ENCODE measurements at regions not wholly inside any gene's neighbourhood (a gene's known extent, or its start where the extent isn't known, plus 50 kb on each side); places are given as distances from the start of the nearest gene placed in this dataset.

GRCh38 chr21:27146268-27146667, 179.4 kb upstream of the ADAMTS5 start:
- H3K4me1 ChIP-seq (ENCODE audit: control insufficient read depth, insufficient read depth, low read depth, low read length), result no peaks in the 10 kb centered on the region
- H2BK15ac ChIP-seq (ENCODE audit: low read depth, poor library complexity, severe bottlenecking), result no peak overlapping the region
- H3K14ac ChIP-seq (ENCODE audit: low read length in 2 of 2), result no peak overlapping the region
- H2AK5ac ChIP-seq (ENCODE audit: low read length, severe bottlenecking), result no peak overlapping the region
- H3K23ac ChIP-seq (ENCODE audit: low read length in 2 of 2), result no peak overlapping the region
- no peak overlapping the region for H3K9ac ChIP-seq (ENCODE audit: low read length)
- H4K8ac ChIP-seq (ENCODE audit: low read length), result no peak overlapping the region
- H4K91ac ChIP-seq (ENCODE audit: low read length), result no peak overlapping the region
- no peaks in the 10 kb centered on the region for H3K9me3 ChIP-seq (ENCODE audit: control insufficient read depth, low read length)
- H3K27ac ChIP-seq (ENCODE audit: low read length, poor library complexity, severe bottlenecking), result no peak overlapping the region
- no peak overlapping the region for H2BK120ac ChIP-seq (ENCODE audit: low read depth, low read length)
- H3K79me1 ChIP-seq (replicated peaks; ENCODE audit: low read length, poor library complexity, severe bottlenecking), result no peaks in the 10 kb centered on the region
- no peaks in the 10 kb centered on the region for H3K27me3 ChIP-seq (ENCODE audit: control insufficient read depth in 1 of 2, insufficient read depth in 1 of 2, low read length in 2 of 2)
- no peak overlapping the region for H2BK5ac ChIP-seq (ENCODE audit: low read depth, low read length, poor library complexity, severe bottlenecking)
- H2AFZ ChIP-seq (ENCODE audit: low read depth, low read length), result no peak overlapping the region
- no peak overlapping the region for H3K4me2 ChIP-seq (ENCODE audit: low read length, poor library complexity, severe bottlenecking)
- DNase-seq, result no peak
- no peak overlapping the region for H3K4ac ChIP-seq (ENCODE audit: low read depth in 1 of 2, low read length in 2 of 2)
- no peaks in the 10 kb centered on the region for H3K36me3 ChIP-seq (ENCODE audit: control insufficient read depth in 1 of 2, insufficient read depth in 2 of 2, low read depth in 1 of 2, low read length in 2 of 2)
- H2BK12ac ChIP-seq (ENCODE audit: low read length in 2 of 2), result no peak overlapping the region
- WGBS, result no CpG with 5 or more reads among the region's 1 CpG
- H3K4me3 ChIP-seq (ENCODE audit: insufficient read depth in 1 of 2, low read depth in 1 of 2, low read length in 2 of 2), result no peak overlapping the region
- no peak overlapping the region for H3K18ac ChIP-seq (ENCODE audit: low read depth in 1 of 2, low read length in 2 of 2)

- H3K18ac ChIP-seq (ENCODE audit: low read depth in 1 of 2, low read length in 2 of 2), result no peak overlapping the region
- no peak overlapping the region for H3K4me2 ChIP-seq (ENCODE audit: low read length, poor library complexity, severe bottlenecking)
- no peak overlapping the region for H3K23ac ChIP-seq (ENCODE audit: low read length in 2 of 2)
- H2BK12ac ChIP-seq (ENCODE audit: low read length in 2 of 2), result no peak overlapping the region
- no peaks in the 10 kb centered on the region for H3K36me3 ChIP-seq (ENCODE audit: control insufficient read depth in 1 of 2, insufficient read depth in 2 of 2, low read depth in 1 of 2, low read length in 2 of 2)
- no peak overlapping the region for H2AFZ ChIP-seq (ENCODE audit: low read depth, low read length)
- H3K4ac ChIP-seq (ENCODE audit: low read depth in 1 of 2, low read length in 2 of 2), result no peak overlapping the region
- H3K9me3 ChIP-seq (ENCODE audit: control insufficient read depth, low read length), result no peaks in the 10 kb centered on the region
- H3K4me3 ChIP-seq (ENCODE audit: insufficient read depth in 1 of 2, low read depth in 1 of 2, low read length in 2 of 2), result no peak overlapping the region
- no peak overlapping the region for H2BK120ac ChIP-seq (ENCODE audit: low read depth, low read length)
- DNase-seq, result no peak
- no peaks in the 10 kb centered on the region for H3K4me1 ChIP-seq (ENCODE audit: control insufficient read depth, insufficient read depth, low read depth, low read length)
- no peaks in the 10 kb centered on the region for H3K79me1 ChIP-seq (replicated peaks; ENCODE audit: low read length, poor library complexity, severe bottlenecking)
- H3K27ac ChIP-seq (ENCODE audit: low read length, poor library complexity, severe bottlenecking), result no peak overlapping the region
- H3K27me3 ChIP-seq (ENCODE audit: control insufficient read depth in 1 of 2, insufficient read depth in 1 of 2, low read length in 2 of 2), result no peaks in the 10 kb centered on the region
- no CpG with 5 or more reads among the region's 6 CpGs for WGBS
- no peak overlapping the region for H3K14ac ChIP-seq (ENCODE audit: low read length in 2 of 2)
- no peak overlapping the region for H3K9ac ChIP-seq (ENCODE audit: low read length)
- H4K91ac ChIP-seq (ENCODE audit: low read length), result no peak overlapping the region
- H2AK5ac ChIP-seq (ENCODE audit: low read length, severe bottlenecking), result no peak overlapping the region
- H4K8ac ChIP-seq (ENCODE audit: low read length), result no peak overlapping the region
- no peak overlapping the region for H2BK5ac ChIP-seq (ENCODE audit: low read depth, low read length, poor library complexity, severe bottlenecking)
- no peak overlapping the region for H2BK15ac ChIP-seq (ENCODE audit: low read depth, poor library complexity, severe bottlenecking)
Measured at GRCh38 chr21:27145134-27145798, 178.4 kb upstream of the ADAMTS5 start.

GRCh38 chr21:27143476-27143875, 176.6 kb upstream of the ADAMTS5 start:
- H3K9ac ChIP-seq (ENCODE audit: low read length), result no peak overlapping the region

GRCh38 chr21:27139526-27139925, 172.6 kb upstream of the ADAMTS5 start:
- Histone ChIP-seq H3K36me3 (ENCODE audit: control insufficient read depth in 1 of 2, insufficient read depth in 2 of 2, low read depth in 1 of 2, low read length in 2 of 2) (no peaks in the 10 kb centered on the region), H4K91ac (ENCODE audit: low read length) (no peak overlapping the region), H2BK5ac (ENCODE audit: low read depth, low read length, poor library complexity, severe bottlenecking) (no peak overlapping the region), H2BK15ac (ENCODE audit: low read depth, poor library complexity, severe bottlenecking) (no peak overlapping the region), H4K8ac (ENCODE audit: low read length) (no peak overlapping the region), H3K9me3 (ENCODE audit: control insufficient read depth, low read length) (no peaks in the 10 kb centered on the region), H3K4me1 (ENCODE audit: control insufficient read depth, insufficient read depth, low read depth, low read length) (no peaks in the 10 kb centered on the region), H3K79me1 (replicated peaks; ENCODE audit: low read length, poor library complexity, severe bottlenecking) (no peaks in the 10 kb centered on the region), H3K18ac (ENCODE audit: low read depth in 1 of 2, low read length in 2 of 2) (no peak overlapping the region), H2BK12ac (ENCODE audit: low read length in 2 of 2) (no peak overlapping the region), H3K27me3 (ENCODE audit: control insufficient read depth in 1 of 2, insufficient read depth in 1 of 2, low read length in 2 of 2) (no peaks in the 10 kb centered on the region), H3K4me3 (ENCODE audit: insufficient read depth in 1 of 2, low read depth in 1 of 2, low read length in 2 of 2) (no peak overlapping the region), H2AK5ac (ENCODE audit: low read length, severe bottlenecking) (no peak overlapping the region), H3K14ac (ENCODE audit: low read length in 2 of 2) (no peak overlapping the region), H3K4me2 (ENCODE audit: low read length, poor library complexity, severe bottlenecking) (no peak overlapping the region), H2AFZ (ENCODE audit: low read depth, low read length) (no peak overlapping the region), H3K9ac (ENCODE audit: low read length) (no peak overlapping the region), H3K27ac (ENCODE audit: low read length, poor library complexity, severe bottlenecking) (no peak overlapping the region), H3K4ac (ENCODE audit: low read depth in 1 of 2, low read length in 2 of 2) (no peak overlapping the region), H3K23ac (ENCODE audit: low read length in 2 of 2) (no peak overlapping the region), H2BK120ac (ENCODE audit: low read depth, low read length) (no peak overlapping the region)
- no peak for DNase-seq

More at GRCh38 chr21:27143476-27143875, 176.6 kb upstream of the ADAMTS5 start:
- Histone ChIP-seq H3K4ac (ENCODE audit: low read depth in 1 of 2, low read length in 2 of 2) (no peak overlapping the region), H2BK15ac (ENCODE audit: low read depth, poor library complexity, severe bottlenecking) (no peak overlapping the region), H2BK120ac (ENCODE audit: low read depth, low read length) (no peak overlapping the region), H2BK5ac (ENCODE audit: low read depth, low read length, poor library complexity, severe bottlenecking) (no peak overlapping the region), H3K18ac (ENCODE audit: low read depth in 1 of 2, low read length in 2 of 2) (no peak overlapping the region), H2BK12ac (ENCODE audit: low read length in 2 of 2) (no peak overlapping the region), H2AK5ac (ENCODE audit: low read length, severe bottlenecking) (no peak overlapping the region), H3K27ac (ENCODE audit: low read length, poor library complexity, severe bottlenecking) (no peak overlapping the region), H3K23ac (ENCODE audit: low read length in 2 of 2) (no peak overlapping the region), H4K91ac (ENCODE audit: low read length) (no peak overlapping the region), H3K4me1 (ENCODE audit: control insufficient read depth, insufficient read depth, low read depth, low read length) (no peaks in the 10 kb centered on the region), H3K4me2 (ENCODE audit: low read length, poor library complexity, severe bottlenecking) (no peak overlapping the region), H2AFZ (ENCODE audit: low read depth, low read length) (no peak overlapping the region), H3K14ac (ENCODE audit: low read length in 2 of 2) (no peak overlapping the region), H4K8ac (ENCODE audit: low read length) (no peak overlapping the region), H3K79me1 (replicated peaks; ENCODE audit: low read length, poor library complexity, severe bottlenecking) (no peaks in the 10 kb centered on the region), H3K4me3 (ENCODE audit: insufficient read depth in 1 of 2, low read depth in 1 of 2, low read length in 2 of 2) (no peak overlapping the region), H3K36me3 (ENCODE audit: control insufficient read depth in 1 of 2, insufficient read depth in 2 of 2, low read depth in 1 of 2, low read length in 2 of 2) (no peaks in the 10 kb centered on the region), H3K9me3 (ENCODE audit: control insufficient read depth, low read length) (no peaks in the 10 kb centered on the region), H3K27me3 (ENCODE audit: control insufficient read depth in 1 of 2, insufficient read depth in 1 of 2, low read length in 2 of 2) (no peaks in the 10 kb centered on the region)
- 97% methylated on average over 31 of the region's 31 CpGs for WGBS
- no peak for DNase-seq
